Stomach (tissue), 4 donors: ENCODE measurements at regions not wholly inside any gene's neighbourhood (a gene's known extent, or its start where the extent isn't known, plus 50 kb on each side); places are given as distances from the start of the nearest gene placed in this dataset.

ENCODE experiments used
- CTCF ChIP-seq, 7 experiments: fragments of 450-650 bp in 4 of 7; fragments of 200-600 bp in 3 of 7; sonication (generic) in 3 of 7; IDR thresholded peaks; one replicate each; pipeline ENCODE4 v1.5.1; 2016 to 2019; ENCODE audit warnings: antibody characterized with exemption in 7 of 7, control low read depth in 2 of 7, mild to moderate bottlenecking in 1 of 7
- EP300 ChIP-seq: sonication (generic); formaldehyde crosslinking; IDR thresholded peaks from one replicate; pipeline ENCODE4 v1.6.1; 2017; ENCODE audit warnings: antibody characterized with exemption
- POLR2A ChIP-seq, 4 donors: fragments of 450-650 bp; IDR thresholded peaks; one replicate each; pipeline ENCODE4 v1.6.1; 2016; ENCODE audit warnings: antibody characterized with exemption in 4 of 4, control low read depth in 2 of 4, mild to moderate bottlenecking in 1 of 4, moderate library complexity in 1 of 4
- POLR2AphosphoS5 ChIP-seq, 3 donors: sonication (generic); formaldehyde crosslinking; IDR thresholded peaks; one replicate each; pipeline ENCODE4 v1.6.1; 2016; ENCODE audit warnings: antibody characterized with exemption in 3 of 3

- TF ChIP-seq POLR2AphosphoS5 (IDR thresholded peaks at IDR 0.05) (peak in 1 of 3 donors; percentile 62), POLR2A (IDR thresholded peaks at IDR 0.05) (no peak), EP300 (no peak), CTCF (IDR thresholded peaks at IDR 0.05) (no peak)
These were observed 586.9 kb upstream of the NR3C2 start for GRCh38 chr4:149029056-149029651.
